GM19025 (cell line): ENCODE measurements at regions not wholly inside any gene's neighbourhood (a gene's known extent, or its start where the extent isn't known, plus 50 kb on each side); places are given as distances from the start of the nearest gene placed in this dataset.
"Not testable (repeated sequence)": the region's sequence is repeated elsewhere in the genome, so short reads cannot be mapped to it uniquely, and the experiment has no call there.

Source experiments
- ATAC-seq: cut with Tn5 transposase; IDR thresholded peaks from one replicate; pipeline ENCODE4 v1.9.1; 2021; ENCODE audit warnings: mild to moderate bottlenecking, low read depth, moderate library complexity; ENCODE audit not compliant: unreplicated experiment

- ATAC-seq, result no peak
Observed at GRCh38 chr3:26963361-26963743, 340.8 kb downstream of the LRRC3B start.

GRCh38 chr3:26964313-26964712 is 341.7 kb downstream of the LRRC3B start:
- no peak for ATAC-seq

- ATAC-seq, result no peak
Observed at GRCh38 chr3:26964836-26965235, 342.3 kb downstream of the LRRC3B start.

DNA sequence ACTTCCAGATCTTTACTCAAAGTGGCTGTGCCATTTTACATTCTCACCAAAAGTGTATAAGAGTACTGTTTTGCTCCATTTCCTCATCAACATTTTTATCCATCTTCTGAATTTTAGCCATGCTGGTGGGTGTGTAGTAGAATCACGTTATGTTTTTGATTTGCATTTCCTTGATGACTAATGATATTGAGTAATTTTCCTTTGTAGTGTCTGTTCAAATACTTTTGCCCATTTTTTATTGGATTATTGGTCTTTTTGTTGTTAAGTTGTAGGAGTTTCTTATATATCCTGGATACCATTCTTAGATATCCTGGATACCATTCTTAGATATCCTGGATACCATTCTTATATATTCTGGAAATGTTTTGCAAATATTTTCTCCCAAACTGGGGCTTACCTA is 344.9 kb downstream of the LRRC3B start:
- ATAC-seq, result no peak

- ATAC-seq, result no peak
Observed at GRCh38 chr3:26984416-26985390, 362.1 kb downstream of the LRRC3B start.

DNA sequence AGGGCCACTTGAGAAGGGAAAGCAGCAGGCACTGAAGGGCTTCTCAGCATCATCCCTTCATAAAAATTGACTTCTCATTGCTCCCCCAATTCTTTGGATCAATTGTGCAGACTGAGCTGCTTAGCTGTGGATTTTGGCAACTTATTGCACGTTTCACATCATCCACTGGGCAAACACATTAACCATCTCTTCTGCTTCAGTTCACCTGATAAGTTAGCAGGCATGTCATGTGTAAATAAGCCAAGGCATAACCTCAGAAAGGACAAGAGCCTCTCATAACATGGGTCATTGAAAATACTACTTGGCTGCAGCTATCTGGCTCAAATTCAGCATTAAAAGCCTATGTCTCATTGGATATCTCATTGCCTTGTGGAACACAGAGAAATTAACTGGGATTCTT is 366.5 kb downstream of the LRRC3B start:
- ATAC-seq, result no peak

DNA sequence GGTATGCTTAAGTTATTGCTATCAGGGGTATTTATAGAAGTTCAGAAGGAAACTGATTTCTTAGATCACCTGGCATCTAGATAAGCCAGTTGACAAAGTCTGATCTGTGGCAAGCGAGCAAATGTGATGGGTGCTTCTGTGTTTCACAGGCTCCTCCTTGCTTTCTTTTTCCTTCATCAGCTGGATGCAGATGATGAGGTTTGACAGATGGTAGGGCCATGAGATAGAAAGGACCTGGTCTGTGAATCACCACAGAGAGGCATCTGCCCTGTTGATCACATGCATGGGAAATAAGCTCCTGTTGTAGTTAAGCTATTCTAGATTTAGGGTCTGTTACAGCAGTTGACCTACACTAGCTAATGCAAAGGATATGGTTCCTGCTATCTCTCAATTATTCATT is 372.0 kb downstream of the NEK10 start:
- ATAC-seq, result no peak

DNA sequence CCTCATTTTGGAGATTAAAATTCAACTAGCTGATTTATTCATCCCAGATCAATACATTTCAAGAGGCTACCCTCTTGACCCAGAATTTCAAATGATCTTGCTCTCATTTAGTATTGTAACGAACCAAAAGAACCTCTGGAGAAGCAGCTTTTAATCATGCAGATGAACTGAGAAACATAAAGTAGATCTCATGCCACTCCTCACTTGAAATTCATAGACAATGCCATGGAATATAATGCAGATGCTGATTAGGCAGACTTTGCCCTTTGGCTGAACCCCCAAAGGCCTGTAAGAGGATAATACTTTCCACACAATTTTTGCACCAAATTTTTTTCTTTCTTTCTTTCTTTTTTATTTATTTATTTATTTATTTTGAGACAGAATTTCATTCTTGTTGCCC is 358.3 kb downstream of the NEK10 start:
- no peak for ATAC-seq

- ATAC-seq, result no peak
Observed at GRCh38 chr3:27022096-27022761, 347.0 kb downstream of the NEK10 start.

- ATAC-seq, result no peak
Observed at GRCh38 chr3:27024493-27024892, 344.7 kb downstream of the NEK10 start.

GRCh38 chr3:27025718-27026117 is 343.5 kb downstream of the NEK10 start:
- no peak for ATAC-seq

DNA sequence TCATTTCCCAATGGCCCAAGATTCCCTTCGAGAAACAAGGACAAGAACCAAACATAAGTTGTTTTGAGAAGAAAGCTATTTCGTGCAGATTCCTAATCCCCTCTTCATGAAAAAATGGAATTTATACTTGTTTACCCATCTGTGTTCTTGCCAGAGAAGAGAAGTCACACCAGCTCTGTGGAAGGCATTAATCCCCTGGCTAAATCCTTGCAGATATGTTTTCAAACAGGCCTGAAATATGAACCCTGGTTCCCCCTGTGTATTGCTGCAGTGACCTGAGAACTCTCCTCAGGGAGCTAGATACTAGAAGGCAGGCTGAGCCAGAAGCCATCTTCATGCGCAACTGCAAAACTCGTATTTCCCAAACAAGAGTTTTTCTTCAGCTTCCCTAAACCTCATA is 337.7 kb downstream of the NEK10 start:
- ATAC-seq, result no peak

- ATAC-seq, result no peak
Observed at GRCh38 chr3:27034255-27034654, 334.9 kb downstream of the NEK10 start.

DNA sequence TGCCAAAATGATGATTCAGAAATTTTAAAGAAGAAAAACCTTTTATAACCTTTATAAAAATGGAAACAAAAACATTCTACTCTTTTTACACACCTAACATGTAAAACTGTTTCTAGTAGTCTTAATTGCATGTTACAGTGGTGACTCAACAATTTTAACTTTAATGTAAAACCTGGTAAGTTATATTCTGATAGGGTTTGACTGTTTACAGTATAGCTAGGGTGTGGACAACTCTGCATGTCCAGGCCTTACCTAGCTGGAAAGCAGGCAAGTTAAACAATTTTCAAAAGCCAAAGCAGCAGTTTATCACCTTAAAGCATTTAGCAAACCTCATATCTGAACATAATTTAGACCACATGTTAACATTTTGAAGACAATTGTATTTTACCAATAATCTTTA is 328.5 kb downstream of the NEK10 start:
- ATAC-seq, result no peak

DNA sequence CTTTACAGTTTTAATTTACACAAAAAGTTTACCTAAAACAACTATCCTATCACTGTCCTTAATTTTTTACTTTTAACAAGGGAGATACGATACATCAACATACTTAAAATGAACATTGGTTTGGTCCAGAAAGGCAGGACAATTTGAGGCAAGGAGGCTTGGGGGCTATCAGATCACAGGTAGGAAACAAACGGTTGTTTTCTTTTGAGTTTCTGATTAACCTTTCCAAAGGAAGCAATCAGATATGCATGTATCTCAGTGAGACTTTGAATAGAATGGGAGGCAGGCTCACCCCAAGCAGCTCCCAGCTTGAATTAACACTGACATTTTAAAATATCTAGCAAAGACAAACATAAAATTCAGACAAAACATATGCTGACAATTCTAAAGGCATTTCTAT is 326.6 kb downstream of the NEK10 start:
- ATAC-seq, result not testable (repeated sequence)

DNA sequence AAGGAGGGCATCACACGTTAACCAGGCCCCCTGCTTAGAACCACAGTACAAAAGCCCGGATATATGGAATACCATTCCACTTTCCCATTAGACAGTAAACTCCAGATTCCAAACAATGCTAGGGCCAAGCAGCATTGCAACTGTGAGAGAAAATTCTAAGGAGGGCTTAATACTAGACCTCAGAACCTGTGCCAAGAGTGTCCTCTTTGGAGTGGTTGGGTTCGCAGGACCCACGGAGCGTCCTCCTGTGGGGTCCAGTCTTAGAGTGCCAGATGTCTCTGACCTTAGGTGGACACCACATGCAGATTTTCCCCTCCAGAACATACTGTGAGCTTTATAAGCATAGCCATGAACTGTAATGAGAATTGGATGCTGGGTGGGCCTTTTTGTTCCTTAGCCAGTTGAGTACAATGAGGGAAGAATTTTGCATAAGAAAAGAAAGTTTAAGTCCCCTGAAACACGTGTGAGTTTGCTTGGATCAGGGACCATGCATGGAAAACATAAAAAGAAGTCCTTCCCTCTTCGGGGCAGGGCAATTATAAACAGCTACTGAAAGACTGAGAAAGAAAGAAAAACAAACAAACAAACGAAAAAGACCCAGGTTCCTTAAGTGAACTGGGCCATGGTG is 325.7 kb downstream of the NEK10 start:
- no peak for ATAC-seq

- no peak for ATAC-seq
Observed at GRCh38 chr3:27044931-27045481, 324.2 kb downstream of the NEK10 start.

DNA sequence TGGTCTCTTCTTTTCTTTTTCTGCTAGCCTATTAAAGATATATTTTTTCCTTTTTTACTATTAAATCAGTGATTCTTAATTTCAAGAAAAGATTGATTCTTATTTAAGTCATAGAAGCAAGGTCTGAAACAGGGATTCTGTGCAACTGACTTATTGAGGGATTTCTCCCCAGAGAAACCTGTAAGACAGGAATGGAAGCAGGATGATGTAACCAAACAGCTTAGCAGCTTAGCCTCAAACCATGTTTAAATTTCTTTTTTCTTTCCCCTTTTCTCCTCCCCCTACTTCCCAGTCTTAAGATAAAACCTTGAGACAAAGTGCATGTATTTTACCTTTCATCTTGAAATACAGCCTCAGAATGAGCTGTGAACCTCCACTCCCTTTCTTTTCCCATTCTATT is 322.8 kb downstream of the NEK10 start:
- no peak for ATAC-seq

DNA sequence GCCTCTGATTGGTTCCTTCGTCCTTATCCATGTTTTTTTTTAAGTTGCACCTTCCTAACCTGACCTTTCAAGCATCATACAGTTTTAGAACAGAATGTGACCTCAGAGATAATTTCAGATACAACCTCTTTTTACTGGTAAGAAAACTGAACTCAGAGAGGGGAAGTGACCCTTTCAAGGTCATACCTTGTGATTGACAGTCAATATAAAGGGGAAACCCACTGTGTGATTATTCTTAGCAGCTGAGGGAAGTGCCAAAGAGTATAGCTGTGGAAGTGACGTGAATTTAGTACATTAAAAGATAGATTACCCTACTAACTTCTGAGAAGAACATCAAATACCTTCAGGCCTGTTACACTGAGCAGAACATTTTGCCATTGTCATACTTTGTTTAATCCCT is 319.4 kb downstream of the NEK10 start:
- no peak for ATAC-seq

DNA sequence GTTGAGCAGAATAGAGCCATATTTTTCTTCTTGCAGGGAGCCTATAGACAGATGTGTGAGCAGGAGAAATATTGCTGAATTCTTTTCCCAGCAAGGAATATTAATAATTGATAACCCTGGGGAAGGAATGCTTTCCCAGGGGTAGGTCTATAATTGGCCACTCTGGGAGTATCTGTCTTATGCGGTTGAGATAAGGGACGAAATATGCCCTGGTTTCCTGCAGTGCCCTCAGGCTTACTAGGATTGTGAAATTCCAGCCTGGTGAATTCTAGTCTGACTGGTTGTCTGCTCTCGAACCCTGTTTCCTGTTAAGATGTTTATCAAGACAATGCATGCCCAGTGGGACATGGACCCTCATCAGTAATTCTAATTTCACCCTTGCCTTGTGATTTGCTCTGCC is 317.7 kb downstream of the NEK10 start:
- ATAC-seq, result not testable (repeated sequence)

DNA sequence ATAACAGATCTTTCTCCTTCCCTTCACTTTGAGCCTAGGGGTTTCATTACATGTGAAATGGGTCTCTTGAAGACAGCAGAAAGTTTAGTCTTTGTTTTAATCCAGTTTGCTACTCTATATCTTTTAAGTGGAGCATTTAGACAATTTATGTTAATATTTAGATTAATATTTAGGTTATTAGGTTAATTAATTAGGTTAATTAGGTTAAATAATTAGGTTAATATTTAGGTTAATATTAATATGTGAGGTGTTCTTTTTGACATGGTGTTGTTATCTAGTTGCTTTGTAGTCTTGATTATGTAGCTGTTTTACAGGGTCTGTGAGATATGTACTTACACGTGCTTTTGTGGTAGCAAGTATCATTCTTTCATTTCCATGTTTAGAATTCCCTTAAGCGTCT is 312.9 kb downstream of the NEK10 start:
- ATAC-seq, result no peak
